GM13977 (cell line): ENCODE measurements at regions not wholly inside any gene's neighbourhood (a gene's known extent, or its start where the extent isn't known, plus 50 kb on each side); places are given as distances from the start of the nearest gene placed in this dataset.
"Not testable (repeated sequence)": the region's sequence is repeated elsewhere in the genome, so short reads cannot be mapped to it uniquely, and the experiment has no call there.

Experiments
- DNase-seq: peaks from one replicate; pipeline ENCODE4 v3.0.0; 2012; ENCODE audit warnings: low spot score
- CTCF ChIP-seq: IDR thresholded peaks from 2 replicates; pipeline ENCODE4 v1.5.1; 2012; ENCODE audit warnings: mild to moderate bottlenecking, control low read depth; ENCODE audit not compliant: insufficient read depth; ENCODE audit errors: extremely low read depth, missing control alignments
- in situ Hi-C: fragments of 300-500 bp; cut with MboI; formaldehyde crosslinking; loops from one replicate; pipeline ENCODE4 v1.12.0; 2022; ENCODE audit warnings: low sequenced_read_pairs, low pct_unique_long_range_greater_than_20kb, mixed read lengths, inconsistent platforms; ENCODE audit not compliant: unreplicated experiment

DNA sequence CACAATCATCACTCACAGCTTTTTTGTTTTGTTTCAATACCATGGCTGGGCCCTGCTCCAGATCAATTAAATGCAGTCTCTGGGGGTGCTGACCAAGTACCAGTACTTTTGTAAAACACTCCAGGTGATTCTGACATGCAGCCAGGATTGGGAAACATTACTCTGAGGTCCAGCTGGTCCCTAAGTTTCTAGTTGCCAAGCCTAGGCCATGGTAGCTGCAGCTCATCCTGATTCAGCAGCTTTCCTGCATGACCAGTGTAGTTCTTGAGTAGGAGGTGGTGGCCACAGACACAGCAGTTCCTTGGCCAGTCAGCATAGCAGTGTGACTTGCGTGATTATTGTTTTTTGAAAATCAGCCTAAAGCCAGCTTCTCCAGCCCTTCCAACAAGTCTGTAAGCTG lies 859.1 kb downstream of the DIAPH3 start:
- DNase-seq, result no peak
- TF ChIP-seq CTCF, result no peak
- in situ Hi-C loops, result loop anchor here (25.0 kb wide), 1 partner anchor 1667 kb away; the partner anchor contains the start of gene PCDH17

GRCh38 chr13:59305896-59306295 lies 857.8 kb downstream of the DIAPH3 start:
- no peak for TF ChIP-seq CTCF
- in situ Hi-C loops, result loop anchor here (25.0 kb wide), 1 partner anchor 1669 kb away; the partner anchor contains the start of gene PCDH17
- no peak for DNase-seq

GRCh38 chr13:59312776-59313175 lies 851.0 kb downstream of the DIAPH3 start:
- no peak for DNase-seq
- in situ Hi-C loops, result loop anchor here (25.0 kb wide), 1 partner anchor 1675 kb away; the partner anchor contains the start of gene PCDH17
- no peak for TF ChIP-seq CTCF

GRCh38 chr13:59318320-59318930 lies 845.3 kb downstream of the DIAPH3 start:
- in situ Hi-C loops, result loop anchor here (25.0 kb wide), 1 partner anchor 1681 kb away; the partner anchor contains the start of gene PCDH17
- DNase-seq, result peak; percentile 26
- peak; percentile 82 for TF ChIP-seq CTCF

GRCh38 chr13:59319276-59319675 lies 844.5 kb downstream of the DIAPH3 start:
- in situ Hi-C loops, result loop anchor here (25.0 kb wide), 1 partner anchor 1682 kb away; the partner anchor contains the start of gene PCDH17
- TF ChIP-seq CTCF, result no peak
- no peak for DNase-seq

- no peak for DNase-seq
- no peak for TF ChIP-seq CTCF
- in situ Hi-C loops, result loop anchor here (25.0 kb wide), 1 partner anchor 1683 kb away; the partner anchor contains the start of gene PCDH17
These were observed 843.7 kb downstream of the DIAPH3 start for GRCh38 chr13:59320021-59320420.

DNA sequence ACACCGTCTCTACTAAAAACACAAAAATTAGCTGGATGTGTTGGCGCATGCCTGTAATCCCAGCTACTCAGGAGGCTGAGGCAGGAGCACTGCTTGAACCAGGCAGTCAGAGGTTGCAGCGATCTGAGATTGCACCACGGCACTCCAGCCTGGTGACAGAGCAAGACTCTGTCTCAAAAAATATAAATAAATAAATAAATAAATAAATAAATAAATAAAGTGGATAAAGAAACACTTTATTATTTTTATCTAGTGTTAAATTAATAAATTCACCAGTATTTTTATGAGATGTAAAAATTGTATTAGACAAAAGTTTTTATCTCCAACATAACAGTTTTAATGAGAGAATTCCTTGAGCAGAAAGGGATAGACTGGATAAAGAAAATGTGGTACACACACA lies 839.3 kb downstream of the DIAPH3 start:
- not testable (repeated sequence) for DNase-seq
- in situ Hi-C loops, result loop anchor here (25.0 kb wide), 1 partner anchor 1687 kb away; the partner anchor contains the start of gene PCDH17
